ENCODE measurements at regions not wholly inside any gene's neighbourhood (a gene's known extent, or its start where the extent isn't known, plus 50 kb on each side); places are given as distances from the start of the nearest gene placed in this dataset.

DNA sequence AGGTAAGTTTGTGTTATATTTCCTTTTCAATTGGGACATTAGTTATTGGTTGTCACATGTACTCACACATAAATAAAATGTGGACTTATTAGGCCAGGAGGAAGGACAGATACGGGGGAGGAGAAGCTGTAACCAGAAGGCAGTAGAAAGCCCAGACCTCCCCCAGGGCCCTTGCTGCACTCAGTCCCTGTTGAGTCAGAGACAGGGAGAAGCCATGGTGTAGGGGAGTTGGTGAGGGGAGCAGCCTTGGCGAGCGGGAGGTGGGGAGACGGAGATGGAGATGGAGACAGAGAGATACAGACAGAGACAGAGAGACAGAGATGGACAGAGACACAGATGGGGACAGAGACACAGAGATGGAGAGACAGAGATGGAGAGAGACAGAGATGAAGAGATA lies 263.2 kb downstream of the DLL1 start:
- TF ChIP-seq, protein P1, sequence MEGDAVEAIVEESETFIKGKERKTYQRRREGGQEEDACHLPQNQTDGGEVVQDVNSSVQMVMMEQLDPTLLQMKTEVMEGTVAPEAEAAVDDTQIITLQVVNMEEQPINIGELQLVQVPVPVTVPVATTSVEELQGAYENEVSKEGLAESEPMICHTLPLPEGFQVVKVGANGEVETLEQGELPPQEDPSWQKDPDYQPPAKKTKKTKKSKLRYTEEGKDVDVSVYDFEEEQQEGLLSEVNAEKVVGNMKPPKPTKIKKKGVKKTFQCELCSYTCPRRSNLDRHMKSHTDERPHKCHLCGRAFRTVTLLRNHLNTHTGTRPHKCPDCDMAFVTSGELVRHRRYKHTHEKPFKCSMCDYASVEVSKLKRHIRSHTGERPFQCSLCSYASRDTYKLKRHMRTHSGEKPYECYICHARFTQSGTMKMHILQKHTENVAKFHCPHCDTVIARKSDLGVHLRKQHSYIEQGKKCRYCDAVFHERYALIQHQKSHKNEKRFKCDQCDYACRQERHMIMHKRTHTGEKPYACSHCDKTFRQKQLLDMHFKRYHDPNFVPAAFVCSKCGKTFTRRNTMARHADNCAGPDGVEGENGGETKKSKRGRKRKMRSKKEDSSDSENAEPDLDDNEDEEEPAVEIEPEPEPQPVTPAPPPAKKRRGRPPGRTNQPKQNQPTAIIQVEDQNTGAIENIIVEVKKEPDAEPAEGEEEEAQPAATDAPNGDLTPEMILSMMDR (IDR thresholded peaks at IDR 0.05) = no peak
- no peak overlapping the region for H3K4me3 Mint-ChIP-seq (ENCODE audit: unreplicated experiment)
- H3K27ac Mint-ChIP-seq (ENCODE audit: unreplicated experiment) = no peak overlapping the region
- H3K27me3 Mint-ChIP-seq (ENCODE audit: unreplicated experiment) = no peaks in the 10 kb centered on the region
- peaks cover 17% of the 10 kb centered on the region for H3K9me3 Mint-ChIP-seq (ENCODE audit: unreplicated experiment)
- DNase-seq (ENCODE audit: extremely low spot score, unreplicated experiment) = no peak
- H3K4me1 Mint-ChIP-seq (ENCODE audit: unreplicated experiment) = no peaks in the 10 kb centered on the region
- H3K36me3 Mint-ChIP-seq (ENCODE audit: unreplicated experiment) = no peaks in the 10 kb centered on the region

DNA sequence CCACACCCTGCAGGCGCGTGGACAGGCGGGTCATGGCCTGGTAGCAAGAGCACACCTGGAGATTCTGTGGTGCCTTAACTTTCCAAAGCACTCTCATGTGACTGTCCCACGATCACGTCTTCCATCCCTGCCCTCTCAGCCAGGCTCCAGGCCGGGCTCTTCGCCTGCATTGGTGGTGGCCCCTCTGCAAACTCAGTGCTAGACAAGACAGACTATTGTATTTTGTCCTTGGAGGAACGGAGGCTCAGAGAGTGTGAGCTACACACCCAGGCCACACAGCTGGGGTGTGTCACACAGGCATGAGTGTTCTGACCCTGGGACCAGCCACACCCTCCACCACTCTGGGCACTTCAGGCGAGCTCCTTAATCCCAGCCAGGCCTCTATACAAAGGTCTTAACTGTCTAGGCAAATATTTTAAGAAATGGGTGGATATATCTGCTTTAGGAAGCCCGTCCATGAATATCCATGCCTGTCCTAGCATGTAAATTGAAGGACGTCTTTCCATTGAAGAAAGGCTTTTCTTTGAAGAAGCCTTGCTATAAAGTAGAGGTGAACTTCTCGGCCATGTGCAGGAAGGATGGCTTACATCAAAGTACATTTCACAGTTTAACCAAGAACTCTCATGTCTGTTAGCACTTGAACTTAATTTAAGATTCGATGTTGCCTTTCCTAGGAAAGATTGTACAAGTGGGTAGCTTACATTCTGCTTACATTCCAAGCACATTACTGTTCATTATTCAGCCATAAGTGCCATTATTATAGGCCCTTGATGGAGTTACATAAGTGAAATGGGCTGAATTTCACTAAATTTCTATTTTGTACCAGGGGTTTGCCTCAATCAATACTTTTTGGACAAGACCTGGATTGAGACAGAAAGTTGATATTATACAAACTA lies 263.9 kb downstream of the DLL1 start:
- TF ChIP-seq, protein P1 (IDR thresholded peaks at IDR 0.05) = no peak
- H3K4me1 Mint-ChIP-seq (ENCODE audit: unreplicated experiment) = no peaks in the 10 kb centered on the region
- no peaks in the 10 kb centered on the region for H3K27me3 Mint-ChIP-seq (ENCODE audit: unreplicated experiment)
- DNase-seq (ENCODE audit: extremely low spot score, unreplicated experiment) = no peak
- peaks cover 21% of the 10 kb centered on the region for H3K9me3 Mint-ChIP-seq (ENCODE audit: unreplicated experiment)
- H3K36me3 Mint-ChIP-seq (ENCODE audit: unreplicated experiment) = no peaks in the 10 kb centered on the region
- H3K4me3 Mint-ChIP-seq (ENCODE audit: unreplicated experiment) = no peak overlapping the region
- H3K27ac Mint-ChIP-seq (ENCODE audit: unreplicated experiment) = no peak overlapping the region

DNA sequence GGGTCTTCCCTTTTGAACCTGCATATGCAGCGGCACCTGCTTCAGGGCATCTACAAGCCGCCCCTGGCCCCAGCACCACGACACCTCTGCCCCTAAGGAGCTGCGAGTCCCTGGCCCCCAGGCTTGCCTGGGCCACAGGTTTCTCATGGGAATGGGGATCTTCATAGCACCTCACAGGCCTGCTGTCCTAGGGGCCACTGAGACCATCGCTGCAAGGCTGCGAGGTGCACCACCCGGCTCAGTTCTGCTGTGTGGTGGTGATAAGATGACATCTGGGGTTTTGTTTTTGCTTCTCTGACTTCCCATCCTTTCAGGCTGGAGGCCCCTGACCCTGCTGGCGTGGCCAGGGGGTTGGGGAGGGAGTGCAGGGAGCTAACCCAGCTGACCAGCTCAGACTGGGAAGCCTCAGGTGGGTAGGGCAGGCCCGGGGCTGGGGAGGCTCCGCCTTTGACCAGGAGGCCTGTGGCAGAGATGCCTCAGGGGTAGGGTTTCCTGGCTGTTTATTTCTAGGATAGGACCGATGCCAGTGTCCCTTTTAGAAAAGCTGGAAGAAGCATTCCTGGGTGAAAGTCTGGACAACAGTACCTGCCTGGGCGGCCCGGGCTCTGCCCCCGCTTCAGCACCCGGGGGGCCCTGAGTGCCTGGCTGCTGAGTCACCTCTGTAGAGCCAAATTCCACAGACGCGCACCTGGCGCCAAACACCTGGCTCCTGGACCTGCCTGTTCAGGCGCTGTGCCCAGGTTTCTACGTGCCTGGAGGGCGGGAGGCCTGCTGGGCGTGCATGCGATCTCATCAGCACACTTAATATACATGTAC lies 264.7 kb downstream of the DLL1 start:
- no peaks in the 10 kb centered on the region for H3K36me3 Mint-ChIP-seq (ENCODE audit: unreplicated experiment)
- no peak overlapping the region for H3K27ac Mint-ChIP-seq (ENCODE audit: unreplicated experiment)
- H3K27me3 Mint-ChIP-seq (ENCODE audit: unreplicated experiment) = no peaks in the 10 kb centered on the region
- H3K4me3 Mint-ChIP-seq (ENCODE audit: unreplicated experiment) = no peak overlapping the region
- H3K4me1 Mint-ChIP-seq (ENCODE audit: unreplicated experiment) = no peaks in the 10 kb centered on the region
- TF ChIP-seq, protein P1 (IDR thresholded peaks at IDR 0.05) = no peak
- peaks cover 21% of the 10 kb centered on the region for H3K9me3 Mint-ChIP-seq (ENCODE audit: unreplicated experiment)
- DNase-seq (ENCODE audit: extremely low spot score, unreplicated experiment) = no peak

DNA sequence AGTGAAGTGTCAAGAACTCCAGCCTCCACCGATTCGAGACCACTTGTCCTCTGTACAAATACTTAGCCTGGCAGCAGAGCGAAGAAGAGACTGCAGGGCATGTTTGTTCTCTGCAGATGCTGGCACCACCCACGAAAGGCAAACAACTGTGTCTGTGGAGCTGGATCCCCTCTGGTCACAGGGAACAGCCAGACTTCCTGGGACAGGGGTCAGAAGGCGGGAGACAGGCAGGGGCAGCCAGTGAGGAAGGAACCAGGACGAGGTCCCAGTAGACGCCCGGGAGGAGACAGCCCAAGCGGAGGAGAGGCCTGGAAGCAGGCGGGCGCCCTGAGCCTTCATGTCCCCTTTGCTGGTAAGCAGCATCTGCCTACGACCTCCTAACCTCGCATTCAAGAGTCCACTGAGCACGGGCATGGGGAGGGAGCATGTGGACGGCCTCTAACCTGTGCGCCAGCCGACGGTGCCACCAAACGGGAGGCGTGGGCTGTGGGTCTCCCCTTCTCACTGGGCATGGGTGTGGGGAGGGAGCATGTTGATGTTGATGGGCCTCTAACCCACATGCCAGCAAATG lies 265.5 kb downstream of the DLL1 start:
- no peaks in the 10 kb centered on the region for H3K36me3 Mint-ChIP-seq (ENCODE audit: unreplicated experiment)
- no peak for DNase-seq (ENCODE audit: extremely low spot score, unreplicated experiment)
- H3K4me1 Mint-ChIP-seq (ENCODE audit: unreplicated experiment) = no peaks in the 10 kb centered on the region
- no peaks in the 10 kb centered on the region for H3K27me3 Mint-ChIP-seq (ENCODE audit: unreplicated experiment)
- no peak overlapping the region for H3K4me3 Mint-ChIP-seq (ENCODE audit: unreplicated experiment)
- H3K9me3 Mint-ChIP-seq (ENCODE audit: unreplicated experiment) = peaks cover 21% of the 10 kb centered on the region
- H3K27ac Mint-ChIP-seq (ENCODE audit: unreplicated experiment) = no peak overlapping the region
- TF ChIP-seq, protein P1 (IDR thresholded peaks at IDR 0.05) = no peak

DNA sequence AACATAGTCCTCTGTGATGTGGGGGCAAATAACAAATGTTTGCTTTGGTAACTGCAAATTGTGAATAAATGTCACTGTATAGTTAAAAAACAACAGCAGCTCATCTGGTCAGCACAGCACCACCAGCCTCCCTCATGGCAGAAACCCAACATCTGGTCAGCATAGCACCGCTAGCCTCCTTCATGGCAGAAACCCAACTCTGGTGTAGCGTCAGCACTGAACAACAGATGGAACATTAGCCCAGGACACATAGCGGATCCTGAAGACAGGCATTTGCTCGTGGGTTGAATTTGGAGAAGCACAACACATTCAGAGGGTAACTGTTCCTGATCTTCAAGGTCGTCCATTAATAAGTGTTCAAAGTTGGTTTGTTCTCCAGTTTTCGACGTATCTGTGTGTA lies 265.9 kb downstream of the DLL1 start:
- TF ChIP-seq, protein P1 (IDR thresholded peaks at IDR 0.05) = no peak
- Mint-ChIP-seq H3K4me1 (ENCODE audit: unreplicated experiment) (no peaks in the 10 kb centered on the region), H3K27ac (ENCODE audit: unreplicated experiment) (no peak overlapping the region), H3K36me3 (ENCODE audit: unreplicated experiment) (no peaks in the 10 kb centered on the region), H3K9me3 (ENCODE audit: unreplicated experiment) (peaks cover 21% of the 10 kb centered on the region), H3K27me3 (ENCODE audit: unreplicated experiment) (no peaks in the 10 kb centered on the region), H3K4me3 (ENCODE audit: unreplicated experiment) (no peak overlapping the region)
- no peak for DNase-seq (ENCODE audit: extremely low spot score, unreplicated experiment)

All from osteocyte (in vitro differentiated cells).